IMR-90 (cell line): ENCODE measurements at regions not wholly inside any gene's neighbourhood (a gene's known extent, or its start where the extent isn't known, plus 50 kb on each side); places are given as distances from the start of the nearest gene placed in this dataset.

ENCODE experiments used
- ATAC-seq: fragments of 200-7000 bp; cut with Tn5 transposase; 2 replicates; pipeline ENCODE4 v1.9.1; 2020; ENCODE audit warnings: low read depth, mild to moderate bottlenecking, moderate library complexity
- BruUV-seq: library from RNA; stranded (reverse); fragments of 400-500 nt; replicated peaks from 2 replicates; lab custom pipeline; 2021; lab: Mats Ljungman, UMichigan
- CTCF ChIA-PET: fragments of 300-600 bp; formaldehyde crosslinking; extraction: SDS; loops from one replicate; lab custom pipeline; 2021; ENCODE audit warnings: antibody characterized with exemption; lab: Yijun Ruan, JAX
- POLR2A ChIA-PET: fragments of 300-600 bp; sonication (Branson Sonifier 250); formaldehyde crosslinking; loops from one replicate; lab custom pipeline; 2022; ENCODE audit warnings: antibody characterized with exemption; ENCODE audit not compliant: unreplicated experiment; lab: Charles Lee
- DNase-seq: peaks from one replicate; pipeline ENCODE4 v3.0.0; 2013
- H2AFZ ChIP-seq: replicated peaks from 2 replicates; pipeline ENCODE3; 2013; ENCODE audit warnings: low read length, mild to moderate bottlenecking; ENCODE audit not compliant: poor library complexity
- H2AK5ac ChIP-seq: 2 replicates; pipeline ENCODE4 v1.6.1; 2013; ENCODE audit warnings: low read depth, low read length, inconsistent platforms
- H2AK9ac ChIP-seq: replicated peaks from 2 replicates; pipeline ENCODE3; 2013; ENCODE audit warnings: mild to moderate bottlenecking, low read depth, low read length, moderate library complexity; ENCODE audit not compliant: poor library complexity
- H2BK120ac ChIP-seq: 2 replicates; pipeline ENCODE4 v1.6.1; 2013; ENCODE audit warnings: low read depth, low read length, inconsistent platforms
- H2BK15ac ChIP-seq: 3 replicates; pipeline ENCODE4 v1.6.1; 2013; ENCODE audit warnings: low read depth, low read length, inconsistent platforms
- H2BK20ac ChIP-seq: 2 replicates; pipeline ENCODE4 v1.6.1; 2013; ENCODE audit warnings: low read depth, mild to moderate bottlenecking, inconsistent platforms, low read length, moderate library complexity
- H2BK5ac ChIP-seq: 2 replicates; pipeline ENCODE4 v1.6.1; 2013; ENCODE audit warnings: mild to moderate bottlenecking, low read depth, low read length, inconsistent platforms; ENCODE audit not compliant: poor library complexity, severe bottlenecking
- H3K14ac ChIP-seq: replicated peaks from 2 replicates; pipeline ENCODE4 v1.6.1; 2013; ENCODE audit warnings: low read depth, low read length, inconsistent platforms
- H3K18ac ChIP-seq: 2 replicates; pipeline ENCODE4 v1.6.1; 2013; ENCODE audit warnings: low read depth, low read length, control low read depth
- H3K23ac ChIP-seq: 2 replicates; pipeline ENCODE4 v1.6.1; 2013; ENCODE audit warnings: low read depth, low read length, inconsistent platforms
- H3K27ac ChIP-seq: 2 replicates; pipeline ENCODE4 v1.5.1; 2013; ENCODE audit warnings: mild to moderate bottlenecking, control low read depth, low read length; ENCODE audit not compliant: insufficient read depth
- H3K27me3 ChIP-seq: 2 replicates; pipeline ENCODE4 v1.6.1; 2013; ENCODE audit warnings: low read length; ENCODE audit not compliant: control insufficient read depth, insufficient read depth
- H3K36me3 ChIP-seq: 2 replicates; pipeline ENCODE4 v1.6.1; 2013; ENCODE audit warnings: low read length, mixed read lengths; ENCODE audit not compliant: control insufficient read depth, insufficient read depth
- H3K4ac ChIP-seq: 2 replicates; pipeline ENCODE4 v1.6.1; 2013; ENCODE audit warnings: low read depth, low read length, inconsistent platforms
- H3K4me1 ChIP-seq: 2 replicates; pipeline ENCODE4 v1.6.1; 2013; ENCODE audit warnings: low read length, mixed read lengths; ENCODE audit not compliant: control insufficient read depth, insufficient read depth
- H3K4me2 ChIP-seq: 2 replicates; pipeline ENCODE4 v1.6.1; 2013; ENCODE audit warnings: low read depth, mild to moderate bottlenecking, control low read depth, low read length, moderate library complexity
- H3K4me3 ChIP-seq: 2 replicates; pipeline ENCODE4 v1.5.1; 2013; ENCODE audit warnings: low read depth, mild to moderate bottlenecking, control low read depth, low read length, moderate library complexity; ENCODE audit not compliant: insufficient read depth
- H3K56ac ChIP-seq: 2 replicates; pipeline ENCODE4 v1.6.1; 2013; ENCODE audit warnings: low read length, inconsistent platforms; ENCODE audit not compliant: insufficient read depth; ENCODE audit errors: extremely low read depth
- H3K79me1 ChIP-seq, 2 experiments: 2 replicates each; pipeline ENCODE4 v1.6.1; 2013; ENCODE audit warnings: low read length in 2 of 2, inconsistent platforms in 1 of 2, low read depth in 1 of 2
- H3K9ac ChIP-seq: 2 replicates; pipeline ENCODE4 v1.6.1; 2013; ENCODE audit warnings: low read depth, low read length, control low read depth
- H3K9me1 ChIP-seq: 2 replicates; pipeline ENCODE4 v1.6.1; 2013; ENCODE audit warnings: low read length, inconsistent platforms; ENCODE audit not compliant: insufficient read depth
- H3K9me3 ChIP-seq: 2 replicates; pipeline ENCODE4 v1.6.1; 2013; ENCODE audit warnings: low read length; ENCODE audit not compliant: control insufficient read depth, insufficient read depth
- H4K20me1 ChIP-seq: 2 replicates; pipeline ENCODE4 v1.6.1; 2013; ENCODE audit warnings: low read length, inconsistent platforms; ENCODE audit not compliant: insufficient read depth
- H4K5ac ChIP-seq: 2 replicates; pipeline ENCODE4 v1.6.1; 2013; ENCODE audit warnings: mild to moderate bottlenecking, low read depth, low read length, control low read depth
- H4K8ac ChIP-seq, 2 experiments: 2 replicates each; pipeline ENCODE4 v1.6.1; 2013; ENCODE audit warnings: low read depth in 2 of 2, low read length in 2 of 2, control low read depth in 1 of 2, inconsistent platforms in 1 of 2
- H4K91ac ChIP-seq: 2 replicates; pipeline ENCODE4 v1.6.1; 2013; ENCODE audit warnings: low read depth, low read length, inconsistent platforms; ENCODE audit not compliant: insufficient read depth
- CHD1 ChIP-seq: IDR thresholded peaks from 2 replicates; pipeline ENCODE4 v1.6.1; 2012; ENCODE audit warnings: low read depth, low read length, improper control_type of control experiment
- FOS ChIP-seq: fragments of 150-350 bp; IDR thresholded peaks from 2 replicates; pipeline ENCODE4 v1.6.1; 2016; ENCODE audit warnings: low read depth, low read length
- RCOR1 ChIP-seq: IDR thresholded peaks from 2 replicates; pipeline ENCODE4 v1.6.1; 2012; ENCODE audit warnings: mild to moderate bottlenecking, low read length, improper control_type of control experiment; ENCODE audit not compliant: insufficient replicate concordance
- WGBS, 2 experiments: methylation state at CpG; one replicate each; pipeline versions ENCODE4 v1.1.5 to v1.1.7; 2013; ENCODE audit warnings: missing lambda C conversion rate in 2 of 2; ENCODE audit not compliant: insufficient read length in 1 of 2; ENCODE audit errors: extremely low coverage in 2 of 2; 5-methylcytosine and 5-hydroxymethylcytosine counted together
- dilution Hi-C: fragments of 300-500 bp; cut with HindIII; formaldehyde crosslinking; loops from one replicate; pipeline ENCODE4 v1.14.3; 2018; ENCODE audit warnings: low sequenced_read_pairs; ENCODE audit not compliant: unreplicated experiment
- in situ Hi-C: fragments of 300-500 bp; cut with MboI; formaldehyde crosslinking; loops from 3 replicates; pipeline ENCODE4 v1.14.3; 2019; ENCODE audit warnings: low sequenced_read_pairs, inconsistent platforms, mixed read lengths
- intact Hi-C: fragments of 100-400 bp; cut with micrococcal nuclease; formaldehyde crosslinking; loops from 2 replicates; pipeline ENCODE4 v1.10.0; 2022

- Histone ChIP-seq H3K9ac (no peak overlapping the region), H3K18ac (no peak overlapping the region), H3K4ac (no peak overlapping the region), H2AFZ (no peak overlapping the region), H3K14ac (no peak overlapping the region), H2BK120ac (no peak overlapping the region), H2BK5ac (no peak overlapping the region), H3K27me3 (no peaks in the 10 kb centered on the region), H3K4me2 (no peak overlapping the region), H3K79me1 (no peaks in the 10 kb centered on the region), H4K5ac (no peak overlapping the region), H3K36me3 (no peaks in the 10 kb centered on the region), H4K8ac (no peak overlapping the region), H2BK20ac (no peak overlapping the region), H3K9me1 (no peaks in the 10 kb centered on the region), H3K9me3 (peaks cover 17% of the 10 kb centered on the region), H4K91ac (no peak overlapping the region), H3K4me1 (no peaks in the 10 kb centered on the region), H3K4me3 (no peak overlapping the region), H3K23ac (no peak overlapping the region), H2AK5ac (no peak overlapping the region), H2AK9ac (no peak overlapping the region), H3K56ac (no peak overlapping the region), H2BK15ac (no peak overlapping the region), H3K27ac (no peak overlapping the region), H4K20me1 (no peaks in the 10 kb centered on the region)
- intact Hi-C loops (no loop called here), dilution Hi-C loops (no loop called here), in situ Hi-C loops (no loop called here)
- ATAC-seq (no peak), DNase-seq (no peak)
- 0% methylated on average over 1 of the region's 1 CpG; no CpG with 5 or more reads in 1 of the 2 experiments for whole genome bisulfite sequencing, 2 experiments
- ChIA-PET POLR2A (no interaction called here), CTCF (no interaction called here)
- no TSS peak for BruUV-seq
- no peak for TF ChIP-seq CHD1
- no peak for TF ChIP-seq FOS
- no peak for TF ChIP-seq RCOR1
Observed at GRCh38 chr5:6321078-6321477, 57.3 kb downstream of the MED10 start.
